ENCODE measurements at regions not wholly inside any gene's neighbourhood (a gene's known extent, or its start where the extent isn't known, plus 50 kb on each side); places are given as distances from the start of the nearest gene placed in this dataset.

- no peak for DNase-seq (ENCODE audit: extremely low read depth, low read depth)
- no peak for TF ChIP-seq CTCF (IDR thresholded peaks at IDR 0.05; ENCODE audit: low read depth, low read length, missing control alignments)
- no peak overlapping the region for H3K4me3 ChIP-seq (replicated peaks; ENCODE audit: low read depth, low read length)
Observed at GRCh38 chr1:55420929-55421716, 206.0 kb upstream of the USP24 start.

- DNase-seq (ENCODE audit: extremely low read depth, low read depth): no peak
- no peak for TF ChIP-seq CTCF (IDR thresholded peaks at IDR 0.05; ENCODE audit: low read depth, low read length, missing control alignments)
- no peak overlapping the region for H3K4me3 ChIP-seq (replicated peaks; ENCODE audit: low read depth, low read length)
Observed at GRCh38 chr1:55420026-55420425, 204.9 kb upstream of the USP24 start.

GRCh38 chr1:55418208-55419000 lies 203.2 kb upstream of the USP24 start:
- DNase-seq (ENCODE audit: extremely low read depth, low read depth): no peak
- H3K4me3 ChIP-seq (replicated peaks; ENCODE audit: low read depth, low read length): no peak overlapping the region
- TF ChIP-seq CTCF (IDR thresholded peaks at IDR 0.05; ENCODE audit: low read depth, low read length, missing control alignments): no peak

GRCh38 chr1:55416164-55416842 lies 201.1 kb upstream of the USP24 start:
- DNase-seq (ENCODE audit: extremely low read depth, low read depth): no peak
- no peak overlapping the region for H3K4me3 ChIP-seq (replicated peaks; ENCODE audit: low read depth, low read length)
- TF ChIP-seq CTCF (IDR thresholded peaks at IDR 0.05; ENCODE audit: low read depth, low read length, missing control alignments): no peak

GRCh38 chr1:55413286-55413685 lies 198.1 kb upstream of the USP24 start:
- DNase-seq (ENCODE audit: extremely low read depth, low read depth): no peak
- H3K4me3 ChIP-seq (replicated peaks; ENCODE audit: low read depth, low read length): no peak overlapping the region
- no peak for TF ChIP-seq CTCF (IDR thresholded peaks at IDR 0.05; ENCODE audit: low read depth, low read length, missing control alignments)

- H3K4me3 ChIP-seq (replicated peaks; ENCODE audit: low read depth, low read length): no peak overlapping the region
- no peak for DNase-seq (ENCODE audit: extremely low read depth, low read depth)
- TF ChIP-seq CTCF (IDR thresholded peaks at IDR 0.05; ENCODE audit: low read depth, low read length, missing control alignments): no peak
Observed at GRCh38 chr1:55412060-55412459, 196.9 kb upstream of the USP24 start.

Measured in HFF-Myc (cell line).